Right lobe of liver (tissue), 4 donors: ENCODE measurements at regions not wholly inside any gene's neighbourhood (a gene's known extent, or its start where the extent isn't known, plus 50 kb on each side); places are given as distances from the start of the nearest gene placed in this dataset.

Experiments used
- POLR2A ChIP-seq: fragments of 450-650 bp; IDR thresholded peaks from one replicate; pipeline ENCODE4 v1.6.1; 2017; ENCODE audit warnings: antibody characterized with exemption, mild to moderate bottlenecking
- TF ChIP-seq, protein P1 (sequence below), 4 donors: fragments of 200-600 bp in 3 of 4; fragments of 450-650 bp in 1 of 4; IDR thresholded peaks; one replicate each; pipeline versions ENCODE4 v1.5.1 to v1.8.0; 2016 to 2022; ENCODE audit warnings: antibody characterized with exemption in 4 of 4, mild to moderate bottlenecking in 2 of 4
- donor health status: DM: no; HTN: no; CAD: no.
- donor health status: DM: no; HTN: no; CAD: no.
- donor health status: DM: no; HTN: yes; CAD: no.

DNA sequence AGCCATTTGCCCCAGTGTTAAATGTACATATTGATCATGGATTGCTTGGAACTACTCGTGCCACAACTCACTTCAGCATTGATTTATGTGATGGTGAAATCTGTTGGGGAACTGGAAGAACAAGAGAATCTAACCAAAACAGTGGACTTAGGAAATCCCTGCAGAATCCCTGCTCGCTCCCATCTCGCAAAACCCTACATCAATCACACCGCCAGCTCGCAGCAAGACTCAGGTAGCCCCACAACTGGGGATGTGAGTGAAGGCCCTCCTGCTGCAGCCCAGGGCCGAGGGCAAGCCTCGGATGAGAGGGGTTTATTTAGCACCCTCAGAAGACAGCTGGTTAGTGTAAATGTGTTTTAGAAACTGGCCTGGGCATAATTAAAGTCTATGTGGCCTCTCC lies 171.6 kb downstream of the ANAPC1 start:
- TF ChIP-seq, protein P1, sequence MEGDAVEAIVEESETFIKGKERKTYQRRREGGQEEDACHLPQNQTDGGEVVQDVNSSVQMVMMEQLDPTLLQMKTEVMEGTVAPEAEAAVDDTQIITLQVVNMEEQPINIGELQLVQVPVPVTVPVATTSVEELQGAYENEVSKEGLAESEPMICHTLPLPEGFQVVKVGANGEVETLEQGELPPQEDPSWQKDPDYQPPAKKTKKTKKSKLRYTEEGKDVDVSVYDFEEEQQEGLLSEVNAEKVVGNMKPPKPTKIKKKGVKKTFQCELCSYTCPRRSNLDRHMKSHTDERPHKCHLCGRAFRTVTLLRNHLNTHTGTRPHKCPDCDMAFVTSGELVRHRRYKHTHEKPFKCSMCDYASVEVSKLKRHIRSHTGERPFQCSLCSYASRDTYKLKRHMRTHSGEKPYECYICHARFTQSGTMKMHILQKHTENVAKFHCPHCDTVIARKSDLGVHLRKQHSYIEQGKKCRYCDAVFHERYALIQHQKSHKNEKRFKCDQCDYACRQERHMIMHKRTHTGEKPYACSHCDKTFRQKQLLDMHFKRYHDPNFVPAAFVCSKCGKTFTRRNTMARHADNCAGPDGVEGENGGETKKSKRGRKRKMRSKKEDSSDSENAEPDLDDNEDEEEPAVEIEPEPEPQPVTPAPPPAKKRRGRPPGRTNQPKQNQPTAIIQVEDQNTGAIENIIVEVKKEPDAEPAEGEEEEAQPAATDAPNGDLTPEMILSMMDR (IDR thresholded peaks at IDR 0.05), result no peak
- TF ChIP-seq POLR2A, result no peak
